NT2/D1 (cell line): ENCODE measurements at regions not wholly inside any gene's neighbourhood (a gene's known extent, or its start where the extent isn't known, plus 50 kb on each side); places are given as distances from the start of the nearest gene placed in this dataset.

Source experiments
- YY1 ChIP-seq: IDR thresholded peaks from 2 replicates; pipeline ENCODE4 v1.6.1; 2011; ENCODE audit not compliant: insufficient read length, insufficient read depth
- ZNF274 ChIP-seq: IDR thresholded peaks from 2 replicates; pipeline ENCODE4 v1.6.1; 2011; ENCODE audit warnings: mild to moderate bottlenecking, low read depth, low read length

DNA sequence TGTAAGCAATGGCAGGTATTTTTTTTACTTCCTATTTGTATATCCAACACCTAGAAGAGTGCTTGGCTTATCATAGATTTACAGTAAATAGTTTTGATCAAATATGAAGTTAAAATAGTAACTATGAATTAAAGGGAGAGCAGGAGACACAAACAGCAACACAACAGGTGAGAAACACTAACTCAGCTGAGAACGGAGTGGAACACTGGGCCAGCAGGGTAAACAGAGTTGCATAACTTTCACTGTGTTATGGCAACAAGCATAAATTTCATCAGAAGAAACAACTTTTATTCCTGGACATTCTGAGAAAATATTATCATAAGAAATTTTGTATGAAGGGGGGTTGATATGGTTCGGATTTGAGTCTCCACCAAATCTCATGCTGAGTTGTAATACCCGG lies 52.2 kb upstream of the SMIM30 start:
- TF ChIP-seq YY1 (no peak), ZNF274 (no peak)
